Stimulated activated CD4-positive, alpha-beta T cell treated with anti-CD3 and anti-CD28 coated beads, TNF-alpha, amount 100 ng/mL, for 1 hour (primary cell): ENCODE measurements at regions not wholly inside any gene's neighbourhood (a gene's known extent, or its start where the extent isn't known, plus 50 kb on each side); places are given as distances from the start of the nearest gene placed in this dataset.

Experiments
- DNase-seq, 3 donors: peaks; one replicate each; pipeline ENCODE4 v3.0.0-alpha.2; 2020; ENCODE audit warnings: low read depth in 3 of 3, low spot score in 1 of 3

GRCh38 chr6:12381587-12381986, 91.4 kb downstream of the EDN1 start:
- no peak for DNase-seq

DNA sequence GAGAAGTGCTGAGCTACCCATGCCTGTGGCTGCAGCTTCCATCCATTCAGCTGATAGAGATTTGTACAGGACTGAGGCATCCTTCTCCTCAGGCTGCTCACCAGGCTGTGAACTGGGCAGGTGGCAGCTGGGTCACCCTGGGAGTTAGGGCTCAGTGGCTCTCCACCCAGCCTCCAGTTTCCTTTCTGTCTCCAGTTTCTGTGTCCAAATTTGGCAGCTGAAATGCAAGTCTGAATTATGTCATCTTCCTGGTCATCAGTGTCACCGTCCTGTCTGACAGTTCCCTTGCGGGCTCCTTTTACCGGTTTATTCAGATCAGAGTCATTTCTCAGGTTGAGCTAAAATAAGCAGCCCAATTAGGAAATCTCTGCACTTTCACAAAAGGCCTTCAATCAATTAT, 93.3 kb downstream of the EDN1 start:
- DNase-seq = no peak

- no peak for DNase-seq
Observed at GRCh38 chr6:12384357-12384912, 94.3 kb downstream of the EDN1 start.

- no peak for DNase-seq
Observed at GRCh38 chr6:12385316-12385715, 95.2 kb downstream of the EDN1 start.

- no peak for DNase-seq
Observed at GRCh38 chr6:12386816-12387215, 96.7 kb downstream of the EDN1 start.

GRCh38 chr6:12391472-12391871, 101.3 kb downstream of the EDN1 start:
- DNase-seq = no peak

DNA sequence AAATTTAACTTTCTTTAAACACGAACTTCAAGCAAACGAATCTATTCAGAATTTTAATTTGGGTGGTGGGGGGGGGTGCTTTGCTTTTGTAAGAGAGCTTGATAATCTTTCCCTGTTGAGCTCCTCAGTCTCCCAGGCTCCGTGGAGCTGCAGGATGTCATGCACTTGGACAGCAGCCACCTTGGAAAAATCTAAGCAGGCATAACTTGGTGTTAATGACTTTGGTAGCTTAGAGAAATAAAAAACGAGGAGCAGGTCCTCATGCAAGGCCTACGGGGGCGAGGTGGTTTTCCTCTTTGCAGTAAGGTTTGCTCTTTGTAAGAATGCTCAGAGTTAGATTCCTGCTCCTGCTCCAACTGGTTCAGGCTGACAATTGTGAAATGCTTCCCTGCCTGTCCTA, 102.3 kb downstream of the EDN1 start:
- DNase-seq = no peak

- no peak for DNase-seq
Observed at GRCh38 chr6:12393100-12393499, 102.9 kb downstream of the EDN1 start.

DNA sequence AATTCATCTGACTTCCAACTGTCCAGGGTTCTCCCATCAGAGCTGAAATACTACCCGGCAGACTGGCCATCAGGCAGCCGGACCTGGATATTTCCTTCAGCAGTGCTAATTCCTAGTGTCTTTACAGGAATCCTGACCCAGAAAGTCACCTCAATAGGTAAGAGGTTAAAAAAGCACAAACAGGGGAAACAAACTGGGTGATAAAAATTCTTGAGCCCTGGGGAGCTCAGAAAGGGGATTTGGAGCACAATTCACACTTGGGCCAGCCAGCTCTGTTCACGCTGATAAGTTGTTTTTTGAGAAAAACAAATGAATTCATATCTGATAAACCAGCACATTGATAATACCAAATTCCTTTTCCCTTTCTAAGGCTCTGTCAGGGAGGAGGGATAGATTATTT, 104.0 kb downstream of the EDN1 start:
- DNase-seq = no peak

DNA sequence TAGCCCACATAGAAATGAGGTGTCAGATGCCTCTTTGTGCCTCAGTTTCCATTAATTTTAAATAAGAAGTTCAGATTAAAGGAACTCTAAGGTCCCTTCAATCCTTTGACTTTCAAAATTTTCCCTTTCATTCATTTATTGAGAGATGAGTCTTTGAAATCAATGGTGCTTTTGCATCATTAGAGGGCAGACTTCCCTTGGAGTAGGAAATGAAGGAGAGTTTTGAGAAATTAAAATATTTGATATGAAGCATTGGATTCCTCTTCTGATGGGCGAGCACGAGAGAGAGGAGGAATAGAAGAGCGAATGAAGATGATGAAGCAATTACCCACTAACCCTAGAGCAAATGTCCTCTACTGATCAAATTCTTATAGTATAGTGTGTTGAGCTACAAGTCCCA, 105.7 kb downstream of the EDN1 start:
- no peak for DNase-seq

DNA sequence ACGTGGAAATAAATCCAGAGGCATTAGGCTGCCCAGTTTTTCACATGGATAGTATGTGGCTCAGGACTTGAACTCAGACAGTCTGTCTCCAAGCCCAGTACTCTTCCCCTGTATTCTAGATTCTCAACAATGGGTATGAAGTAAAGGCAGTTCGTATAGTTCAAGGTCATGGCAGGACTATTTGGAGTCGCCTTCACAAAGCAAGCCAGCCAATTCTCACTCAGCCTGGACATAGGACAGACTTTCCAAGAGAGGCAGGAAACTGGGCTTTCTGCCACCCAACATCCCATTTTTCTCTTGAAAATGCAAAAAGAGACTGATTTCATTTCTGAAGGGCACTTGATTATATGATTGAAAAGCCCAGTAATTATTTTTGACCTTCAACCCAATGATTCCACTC, 111.0 kb downstream of the EDN1 start:
- DNase-seq = no peak

- DNase-seq = no peak
Observed at GRCh38 chr6:12403201-12403826, 113.2 kb downstream of the EDN1 start.

DNA sequence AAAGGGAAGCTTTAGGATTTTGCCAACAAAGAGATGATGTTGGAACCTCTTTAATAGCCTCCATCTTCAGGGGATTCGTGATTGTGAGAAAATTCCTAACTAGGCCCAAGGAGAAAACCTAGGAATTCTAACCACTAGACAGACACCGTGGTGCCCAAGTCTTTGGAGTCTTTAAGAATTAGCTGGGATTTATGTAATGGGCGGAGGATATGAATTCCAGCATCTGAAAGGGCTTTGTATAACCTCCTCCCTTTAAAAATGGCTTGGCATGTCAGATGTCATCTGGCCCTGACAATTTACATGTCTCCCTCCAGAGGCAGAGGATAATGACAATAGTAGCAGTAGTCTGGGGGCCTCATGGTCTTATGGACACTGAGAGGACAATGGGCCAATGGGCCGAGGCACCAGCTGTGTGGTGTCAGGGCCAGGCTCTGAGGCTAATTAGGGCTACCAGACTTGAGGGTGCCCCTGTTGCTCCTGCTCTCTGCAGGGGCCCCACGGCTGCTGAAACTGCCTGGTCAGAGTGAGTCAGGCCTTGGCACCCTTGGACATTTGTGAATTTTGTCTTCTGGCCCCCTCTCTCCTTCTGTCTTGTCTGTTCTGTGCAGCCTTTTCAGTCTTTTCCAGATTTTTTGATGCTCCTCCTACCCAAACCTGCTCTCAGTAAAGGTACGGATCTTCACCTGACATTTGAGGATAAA, 113.9 kb downstream of the EDN1 start:
- DNase-seq = no peak

DNA sequence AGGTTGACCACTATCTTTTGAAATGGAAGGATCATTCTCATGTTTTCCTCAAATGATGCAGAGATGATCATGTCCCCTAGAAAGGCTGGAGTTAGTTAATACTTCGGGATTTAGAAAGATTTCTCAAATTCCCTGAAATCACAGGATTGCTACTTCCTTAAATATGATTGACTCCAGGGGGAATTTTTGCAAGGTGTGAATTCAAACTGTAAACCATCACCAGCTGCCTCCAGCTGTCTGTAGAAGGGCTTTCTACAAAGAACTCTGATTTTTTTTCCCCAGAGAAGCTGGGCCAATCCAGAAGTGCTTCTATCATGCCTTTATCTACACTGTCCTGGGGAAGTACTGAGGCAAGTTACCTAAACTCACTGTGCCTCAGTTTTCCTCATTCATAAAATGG, 114.5 kb downstream of the EDN1 start:
- no peak for DNase-seq

DNA sequence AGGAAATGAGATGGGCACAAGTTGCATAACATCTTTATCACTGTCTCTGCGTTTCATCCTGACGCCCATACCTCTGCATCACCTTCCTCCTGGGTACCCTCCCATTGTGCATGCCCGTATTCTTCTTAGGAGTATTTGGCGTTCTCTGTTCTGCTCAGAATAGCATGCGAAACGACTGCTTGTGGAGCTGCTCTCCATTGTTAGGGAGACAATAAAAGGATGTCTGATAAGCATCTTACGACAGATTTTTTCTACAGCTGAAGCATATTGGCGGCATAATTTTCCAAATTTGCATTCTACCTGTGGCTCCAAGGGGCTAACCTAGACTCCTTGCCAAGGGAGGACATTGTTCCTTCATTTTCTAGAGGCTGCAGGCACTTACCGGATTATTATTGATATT, 118.6 kb downstream of the EDN1 start:
- no peak for DNase-seq

GRCh38 chr6:12410946-12411345, 120.8 kb downstream of the EDN1 start:
- no peak for DNase-seq

- DNase-seq = no peak
Observed at GRCh38 chr6:12414096-12414675, 124.0 kb downstream of the EDN1 start.

DNA sequence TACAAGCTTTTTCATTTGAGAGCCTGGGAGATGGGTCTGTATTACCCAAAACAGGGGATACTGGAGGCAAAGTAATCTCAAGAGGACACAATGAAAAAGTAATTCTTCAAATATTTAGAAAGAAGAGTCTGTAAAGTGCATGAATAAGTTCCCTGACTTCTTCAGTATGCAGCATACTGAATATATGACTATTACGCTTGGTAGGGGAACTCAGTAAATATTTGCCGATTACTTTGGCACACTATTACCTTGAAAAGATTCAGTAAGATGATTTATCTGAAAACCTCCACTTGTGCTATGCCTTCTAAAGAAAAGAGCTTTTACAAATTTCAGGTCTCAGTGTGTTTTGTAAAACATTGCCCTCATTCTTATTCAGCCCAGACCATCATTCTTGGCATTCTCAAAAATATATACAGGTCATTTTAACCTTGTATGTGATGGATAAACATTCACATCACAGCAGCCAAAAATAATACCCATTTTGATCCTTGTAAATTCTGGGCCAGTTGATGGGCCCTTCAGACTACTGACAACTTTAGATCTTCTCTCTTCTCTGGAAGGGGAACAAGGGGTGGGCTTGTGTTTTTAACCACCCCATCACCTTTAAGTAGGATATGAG, 125.9 kb downstream of the EDN1 start:
- no peak for DNase-seq

DNA sequence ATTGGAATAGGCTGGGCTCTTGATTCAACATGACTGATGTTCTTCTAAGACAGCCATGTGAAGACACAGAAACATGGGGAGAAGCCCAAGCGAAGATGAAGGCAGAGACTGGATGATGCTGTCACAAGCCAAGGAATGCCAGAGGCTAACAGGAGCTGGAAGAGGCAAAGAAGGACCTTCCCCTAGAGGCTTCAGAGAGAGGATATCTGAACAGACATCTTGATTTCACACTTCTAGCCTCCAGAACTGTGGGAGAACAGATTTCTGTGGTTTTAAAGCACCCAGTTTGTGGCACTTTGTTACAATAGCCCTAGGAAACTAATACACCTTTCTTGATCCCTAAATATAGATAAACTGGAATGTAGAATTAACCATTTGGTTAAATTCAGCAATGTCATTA, 127.0 kb downstream of the EDN1 start:
- no peak for DNase-seq

DNA sequence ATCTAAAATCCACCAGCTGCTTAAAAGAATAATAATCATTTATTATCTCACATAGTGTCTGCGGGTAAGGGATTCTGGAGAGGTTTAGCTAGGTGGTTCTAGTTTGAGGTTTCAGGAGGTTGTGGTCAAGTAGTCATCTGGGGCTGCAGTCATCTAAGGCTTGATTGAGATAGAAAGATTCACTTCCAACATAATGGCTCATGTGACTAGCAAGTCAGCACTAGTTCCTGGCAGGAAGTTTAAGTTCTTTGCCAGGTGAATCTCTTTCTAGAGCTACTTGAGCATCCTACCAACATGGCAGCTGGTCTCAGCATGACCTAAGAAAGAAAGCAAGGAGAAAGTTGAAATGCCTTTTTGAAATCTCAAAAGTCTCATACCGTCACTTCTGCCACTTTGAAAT, 128.8 kb downstream of the EDN1 start:
- DNase-seq = no peak

- DNase-seq = no peak
Observed at GRCh38 chr6:12419631-12420272, 129.6 kb downstream of the EDN1 start.

- DNase-seq = no peak
Observed at GRCh38 chr6:12420626-12421025, 130.5 kb downstream of the EDN1 start.
